22Rv1 (cell line): ENCODE measurements at regions not wholly inside any gene's neighbourhood (a gene's known extent, or its start where the extent isn't known, plus 50 kb on each side); places are given as distances from the start of the nearest gene placed in this dataset.

Experiments
- H3K27ac ChIP-seq: fragments of 450-650 bp; 2 replicates; pipeline ENCODE4 v1.5.1; 2017
- ZFX ChIP-seq: fragments of 450-650 bp; IDR thresholded peaks from 2 replicates; pipeline ENCODE4 v1.6.1; 2017; ENCODE audit warnings: antibody characterized with exemption, borderline replicate concordance
- TF ChIP-seq, protein P1 (sequence below): fragments of 450-650 bp; IDR thresholded peaks from 2 replicates; pipeline ENCODE4 v1.5.1; 2017; ENCODE audit warnings: mild to moderate bottlenecking

DNA sequence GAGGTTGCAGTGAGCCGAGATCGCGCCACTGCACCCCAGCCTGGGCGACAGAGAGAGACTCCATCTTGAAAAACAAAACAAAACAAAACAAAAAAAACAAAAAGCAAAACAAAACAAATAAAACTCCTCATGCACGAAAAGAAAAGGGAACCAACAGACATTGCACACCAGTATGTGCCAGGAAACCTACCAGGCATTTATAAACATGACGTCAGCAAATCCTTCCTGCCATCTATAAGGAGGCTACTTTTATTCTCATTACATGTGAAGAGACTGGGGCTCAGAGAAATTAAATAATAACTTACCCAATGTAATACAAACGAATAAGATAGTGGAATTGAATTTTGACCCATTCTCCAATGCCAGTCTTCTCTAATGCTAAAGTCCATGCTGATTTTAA, 197.2 kb downstream of the NUFIP1 start:
- H3K27ac ChIP-seq = no peak overlapping the region

DNA sequence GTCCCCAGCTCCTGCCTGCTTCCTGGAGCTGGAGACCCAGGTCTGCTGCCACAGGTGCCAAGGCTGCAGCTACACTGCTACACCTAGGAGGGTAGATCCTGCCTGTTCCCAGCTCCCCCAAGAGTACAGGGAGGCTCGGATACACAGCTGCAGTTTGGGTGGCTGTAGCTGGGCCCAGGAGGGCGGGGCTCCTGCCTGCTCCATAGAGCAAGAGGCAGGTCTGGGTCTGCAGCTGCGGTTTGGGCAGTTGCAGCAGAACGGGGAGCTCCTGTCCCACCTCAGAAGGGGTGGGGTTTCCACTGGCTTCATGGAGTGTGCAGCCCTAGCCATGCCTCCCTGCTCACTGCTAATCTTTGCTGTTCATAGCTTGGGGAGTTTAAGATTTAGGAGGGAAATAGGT, 199.0 kb downstream of the NUFIP1 start:
- TF ChIP-seq ZFX = no peak
- TF ChIP-seq, protein P1, sequence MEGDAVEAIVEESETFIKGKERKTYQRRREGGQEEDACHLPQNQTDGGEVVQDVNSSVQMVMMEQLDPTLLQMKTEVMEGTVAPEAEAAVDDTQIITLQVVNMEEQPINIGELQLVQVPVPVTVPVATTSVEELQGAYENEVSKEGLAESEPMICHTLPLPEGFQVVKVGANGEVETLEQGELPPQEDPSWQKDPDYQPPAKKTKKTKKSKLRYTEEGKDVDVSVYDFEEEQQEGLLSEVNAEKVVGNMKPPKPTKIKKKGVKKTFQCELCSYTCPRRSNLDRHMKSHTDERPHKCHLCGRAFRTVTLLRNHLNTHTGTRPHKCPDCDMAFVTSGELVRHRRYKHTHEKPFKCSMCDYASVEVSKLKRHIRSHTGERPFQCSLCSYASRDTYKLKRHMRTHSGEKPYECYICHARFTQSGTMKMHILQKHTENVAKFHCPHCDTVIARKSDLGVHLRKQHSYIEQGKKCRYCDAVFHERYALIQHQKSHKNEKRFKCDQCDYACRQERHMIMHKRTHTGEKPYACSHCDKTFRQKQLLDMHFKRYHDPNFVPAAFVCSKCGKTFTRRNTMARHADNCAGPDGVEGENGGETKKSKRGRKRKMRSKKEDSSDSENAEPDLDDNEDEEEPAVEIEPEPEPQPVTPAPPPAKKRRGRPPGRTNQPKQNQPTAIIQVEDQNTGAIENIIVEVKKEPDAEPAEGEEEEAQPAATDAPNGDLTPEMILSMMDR = no peak
- H3K27ac ChIP-seq = no peak overlapping the region

More for the DNA sequence above, 197.2 kb downstream of the NUFIP1 start:
- no peak for TF ChIP-seq ZFX
- TF ChIP-seq, protein P1 = no peak

DNA sequence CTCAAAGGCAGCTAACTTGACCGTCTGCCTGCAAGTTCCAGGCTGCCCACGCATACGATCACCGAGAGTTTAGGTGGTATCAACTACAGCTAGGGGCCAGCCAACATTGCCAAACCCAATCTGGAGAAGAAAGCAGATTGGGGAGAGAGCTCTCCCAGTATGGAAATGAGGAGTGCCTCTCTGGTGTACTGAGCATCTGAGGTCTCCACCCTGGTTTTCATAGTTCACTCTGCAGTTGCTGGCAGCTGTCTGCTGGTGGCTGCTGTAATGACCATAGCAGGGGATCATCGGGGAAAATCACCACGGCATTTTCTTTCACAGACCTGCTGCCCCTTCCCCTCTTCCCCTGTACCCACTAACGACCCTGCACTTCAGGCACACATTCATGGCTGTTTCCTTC, 201.7 kb downstream of the NUFIP1 start:
- no peak overlapping the region for H3K27ac ChIP-seq
- TF ChIP-seq ZFX = no peak
- TF ChIP-seq, protein P1 = no peak

DNA sequence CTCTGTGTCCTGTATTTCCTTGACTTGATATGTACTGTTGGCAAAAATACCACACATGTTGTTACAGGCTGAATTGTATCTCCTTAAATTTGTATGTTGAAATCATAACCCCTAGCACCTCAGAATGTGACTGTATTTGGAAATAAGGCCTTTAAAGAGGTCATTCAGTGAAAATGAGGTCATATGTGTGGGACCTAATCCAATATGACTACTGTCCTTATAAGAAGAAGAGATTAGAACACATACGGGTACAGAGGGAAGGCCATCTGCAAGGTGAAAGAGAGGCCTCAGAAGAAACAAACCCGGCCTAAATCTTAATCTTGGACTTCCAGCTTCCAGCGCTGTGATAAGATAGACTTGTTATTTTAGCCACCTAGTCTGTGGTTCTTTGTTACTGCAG, 202.5 kb downstream of the NUFIP1 start:
- no peak overlapping the region for H3K27ac ChIP-seq
- no peak for TF ChIP-seq ZFX

DNA sequence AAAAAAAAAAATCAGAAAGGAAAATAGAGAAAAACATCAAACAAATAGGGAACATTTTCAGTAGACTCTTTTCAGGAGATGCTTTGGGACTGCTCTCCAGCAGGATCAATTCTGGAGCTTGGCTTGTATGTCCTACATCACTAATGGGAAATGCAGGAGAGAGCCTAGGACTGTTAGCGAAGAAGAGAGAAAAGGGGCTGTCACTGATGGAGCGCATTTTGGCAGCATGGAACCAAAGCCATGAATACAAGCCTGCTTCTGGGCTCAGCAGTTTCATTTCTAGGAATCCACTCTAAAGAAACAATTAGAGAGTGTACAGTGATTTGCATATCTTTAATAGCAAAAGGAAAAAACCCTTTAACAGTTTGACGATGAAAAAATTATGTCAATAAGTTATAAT, 203.9 kb downstream of the NUFIP1 start:
- H3K27ac ChIP-seq = no peak overlapping the region
- no peak for TF ChIP-seq ZFX
- TF ChIP-seq, protein P1 = no peak

DNA sequence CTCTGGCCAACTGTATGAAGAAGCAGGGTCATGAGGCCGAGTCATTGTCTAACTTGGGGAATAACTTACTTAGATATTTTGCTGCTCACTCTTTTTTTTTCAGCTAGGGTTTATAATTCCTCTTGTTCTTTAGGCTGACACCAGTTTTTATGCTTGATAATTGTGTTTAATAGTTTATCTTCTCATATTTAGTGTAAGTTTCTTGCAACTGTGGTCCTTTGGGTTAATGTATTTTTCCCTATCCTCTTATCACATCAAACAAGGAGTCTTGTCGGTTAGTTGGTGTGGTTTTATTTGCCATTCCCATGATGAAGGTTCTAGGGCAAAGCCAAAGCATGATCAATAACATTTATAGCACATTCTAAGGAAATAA, 204.6 kb downstream of the NUFIP1 start:
- TF ChIP-seq ZFX = no peak
- TF ChIP-seq, protein P1 = no peak

DNA sequence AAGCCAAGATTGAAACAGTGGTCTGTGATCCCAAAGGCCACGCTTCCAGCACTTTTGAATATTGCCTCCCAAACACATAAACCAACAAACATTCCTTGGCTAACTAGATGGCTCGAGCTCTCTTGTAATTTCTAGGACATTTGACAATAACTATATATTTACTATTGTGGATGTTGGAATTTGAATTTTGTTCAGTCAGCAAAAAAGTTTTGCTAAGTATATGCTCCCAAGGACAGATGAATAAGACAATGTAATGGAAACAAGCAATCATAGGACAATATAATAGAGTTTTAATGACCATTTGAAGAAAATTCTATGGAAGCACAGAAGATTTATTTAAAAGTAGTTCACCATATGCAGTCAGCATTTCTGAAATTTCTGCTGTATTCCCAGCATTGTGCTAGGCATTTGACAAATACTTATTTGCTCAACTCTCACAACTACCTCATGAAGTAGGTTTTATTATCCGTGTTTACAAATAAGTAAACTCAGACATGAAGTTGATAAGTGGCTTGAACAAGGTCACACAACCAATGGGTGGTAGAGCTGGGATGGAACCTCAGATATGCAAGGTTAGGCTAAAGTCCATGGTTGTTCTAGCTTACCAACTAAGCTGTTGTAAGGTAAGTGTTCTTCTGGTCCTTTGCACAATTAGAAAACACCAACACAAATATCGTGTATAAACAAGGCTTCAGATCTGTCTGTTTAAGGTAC, 205.1 kb downstream of the NUFIP1 start:
- TF ChIP-seq, protein P1 = no peak
- TF ChIP-seq ZFX = no peak
- H3K27ac ChIP-seq = no peak overlapping the region

More for the DNA sequence above, 204.6 kb downstream of the NUFIP1 start:
- H3K27ac ChIP-seq = no peak overlapping the region
